H1 (cell line): ENCODE measurements at regions not wholly inside any gene's neighbourhood (a gene's known extent, or its start where the extent isn't known, plus 50 kb on each side); places are given as distances from the start of the nearest gene placed in this dataset.

Experiments
- GABPA ChIP-seq: IDR thresholded peaks from 2 replicates; pipeline ENCODE4 v1.6.1; 2011; ENCODE audit warnings: mild to moderate bottlenecking, low read length, moderate library complexity, borderline replicate concordance; ENCODE audit not compliant: insufficient read depth
- RFX5 ChIP-seq: IDR thresholded peaks from 2 replicates; pipeline ENCODE4 v1.6.1; 2011; ENCODE audit warnings: low read depth, low read length, improper control_type of control experiment, borderline replicate concordance
- TCF12 ChIP-seq: IDR thresholded peaks from 2 replicates; pipeline ENCODE4 v1.6.1; 2011; ENCODE audit warnings: low read depth, mild to moderate bottlenecking, low read length
- TF ChIP-seq, protein P1 (sequence below): IDR thresholded peaks from 2 replicates; pipeline ENCODE4 v1.6.1; 2012; ENCODE audit warnings: inconsistent platforms

DNA sequence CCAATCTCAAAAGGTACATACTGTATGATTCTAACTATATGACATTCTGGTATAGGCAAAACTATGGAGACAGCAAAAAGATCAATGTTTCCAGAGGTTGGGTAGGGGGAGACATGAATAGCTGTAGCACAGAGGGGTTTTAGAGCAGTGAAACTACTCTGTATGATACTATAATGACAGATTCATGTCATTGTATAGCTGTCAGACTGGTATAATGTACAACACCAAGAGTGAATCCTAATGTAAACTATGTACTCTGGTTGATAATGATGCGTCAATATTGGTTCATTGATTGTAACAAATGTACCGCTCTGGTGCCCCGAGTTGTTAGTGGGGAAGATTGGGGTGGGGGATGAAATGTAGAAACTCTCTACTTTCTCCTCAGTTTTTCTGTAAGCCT lies 172.4 kb upstream of the SPOPL start (continued):
- no peak for TF ChIP-seq GABPA
- TF ChIP-seq TCF12: no peak
- no peak for TF ChIP-seq RFX5
- TF ChIP-seq, protein P1, sequence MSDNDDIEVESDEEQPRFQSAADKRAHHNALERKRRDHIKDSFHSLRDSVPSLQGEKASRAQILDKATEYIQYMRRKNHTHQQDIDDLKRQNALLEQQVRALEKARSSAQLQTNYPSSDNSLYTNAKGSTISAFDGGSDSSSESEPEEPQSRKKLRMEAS: no peak
